ENCODE measurements at regions not wholly inside any gene's neighbourhood (a gene's known extent, or its start where the extent isn't known, plus 50 kb on each side); places are given as distances from the start of the nearest gene placed in this dataset.

GRCh38 chr6:4506792-4507191 lies 269.4 kb upstream of the CDYL start:
- Histone ChIP-seq H3K27me3 (ENCODE audit: insufficient read depth, low read depth, low read length) (no peaks in the 10 kb centered on the region), H3K9ac (ENCODE audit: low read length) (no peak overlapping the region), H3K79me2 (replicated peaks; ENCODE audit: insufficient read depth, low read length) (no peaks in the 10 kb centered on the region), H4K20me1 (ENCODE audit: insufficient read depth) (no peaks in the 10 kb centered on the region), H3K4me3 (ENCODE audit: low read length) (no peak overlapping the region), H3K27ac (ENCODE audit: low read length) (no peak overlapping the region), H3K4me2 (ENCODE audit: low read length) (no peak overlapping the region), H3K36me3 (ENCODE audit: insufficient read depth, low read length) (no peaks in the 10 kb centered on the region), H3K9me2 (ENCODE audit: insufficient read depth, low read length) (no peaks in the 10 kb centered on the region), H2AFZ (ENCODE audit: low read depth, low read length) (no peak overlapping the region), H3F3A (ENCODE audit: insufficient read depth, low read length, poor library complexity, severe bottlenecking) (no peaks in the 10 kb centered on the region), H3K9me3 (ENCODE audit: low read length) (no peaks in the 10 kb centered on the region)
- TF ChIP-seq POLR2AphosphoS5 (IDR thresholded peaks at IDR 0.05): no peak
- TF ChIP-seq EP300 (conservative IDR thresholded peaks at IDR 0.05; ENCODE audit: poor library complexity, severe bottlenecking): no peak
- TF ChIP-seq RAD21 (conservative IDR thresholded peaks at IDR 0.05): no peak
- TF ChIP-seq SMC3 (conservative IDR thresholded peaks at IDR 0.05; ENCODE audit: poor library complexity): no peak
- TF ChIP-seq TAF1 (IDR thresholded peaks at IDR 0.05; ENCODE audit: low read depth): no peak
- TF ChIP-seq REST (IDR thresholded peaks at IDR 0.05; ENCODE audit: borderline replicate concordance): no peak
- TF ChIP-seq EZH2 (IDR thresholded peaks at IDR 0.05; ENCODE audit: borderline replicate concordance, insufficient read depth, low read length, poor library complexity, severe bottlenecking): no peak
- TF ChIP-seq, protein P1, sequence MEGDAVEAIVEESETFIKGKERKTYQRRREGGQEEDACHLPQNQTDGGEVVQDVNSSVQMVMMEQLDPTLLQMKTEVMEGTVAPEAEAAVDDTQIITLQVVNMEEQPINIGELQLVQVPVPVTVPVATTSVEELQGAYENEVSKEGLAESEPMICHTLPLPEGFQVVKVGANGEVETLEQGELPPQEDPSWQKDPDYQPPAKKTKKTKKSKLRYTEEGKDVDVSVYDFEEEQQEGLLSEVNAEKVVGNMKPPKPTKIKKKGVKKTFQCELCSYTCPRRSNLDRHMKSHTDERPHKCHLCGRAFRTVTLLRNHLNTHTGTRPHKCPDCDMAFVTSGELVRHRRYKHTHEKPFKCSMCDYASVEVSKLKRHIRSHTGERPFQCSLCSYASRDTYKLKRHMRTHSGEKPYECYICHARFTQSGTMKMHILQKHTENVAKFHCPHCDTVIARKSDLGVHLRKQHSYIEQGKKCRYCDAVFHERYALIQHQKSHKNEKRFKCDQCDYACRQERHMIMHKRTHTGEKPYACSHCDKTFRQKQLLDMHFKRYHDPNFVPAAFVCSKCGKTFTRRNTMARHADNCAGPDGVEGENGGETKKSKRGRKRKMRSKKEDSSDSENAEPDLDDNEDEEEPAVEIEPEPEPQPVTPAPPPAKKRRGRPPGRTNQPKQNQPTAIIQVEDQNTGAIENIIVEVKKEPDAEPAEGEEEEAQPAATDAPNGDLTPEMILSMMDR (IDR thresholded peaks at IDR 0.05; ENCODE audit: poor library complexity, severe bottlenecking): no peak
- no peak for TF ChIP-seq MXI1 (conservative IDR thresholded peaks at IDR 0.05; ENCODE audit: poor library complexity, severe bottlenecking)

GRCh38 chr6:4506223-4506622 lies 270.0 kb upstream of the CDYL start:
- H3K9me3 ChIP-seq (ENCODE audit: low read length): no peaks in the 10 kb centered on the region
- no peaks in the 10 kb centered on the region for H3K9me2 ChIP-seq (ENCODE audit: insufficient read depth, low read length)
- H3K4me2 ChIP-seq (ENCODE audit: low read length): no peak overlapping the region
- no peaks in the 10 kb centered on the region for H3K79me2 ChIP-seq (replicated peaks; ENCODE audit: insufficient read depth, low read length)
- H4K20me1 ChIP-seq (ENCODE audit: insufficient read depth): no peaks in the 10 kb centered on the region
- H3F3A ChIP-seq (ENCODE audit: insufficient read depth, low read length, poor library complexity, severe bottlenecking): no peaks in the 10 kb centered on the region
- H3K4me3 ChIP-seq (ENCODE audit: low read length): no peak overlapping the region
- H3K9ac ChIP-seq (ENCODE audit: low read length): no peak overlapping the region
- H3K27me3 ChIP-seq (ENCODE audit: insufficient read depth, low read depth, low read length): no peaks in the 10 kb centered on the region
- H3K27ac ChIP-seq (ENCODE audit: low read length): no peak overlapping the region
- H2AFZ ChIP-seq (ENCODE audit: low read depth, low read length): no peak overlapping the region
- TF ChIP-seq MXI1 (conservative IDR thresholded peaks at IDR 0.05; ENCODE audit: poor library complexity, severe bottlenecking) (no peak), REST (IDR thresholded peaks at IDR 0.05; ENCODE audit: borderline replicate concordance) (no peak), EZH2 (IDR thresholded peaks at IDR 0.05; ENCODE audit: borderline replicate concordance, insufficient read depth, low read length, poor library complexity, severe bottlenecking) (no peak), POLR2AphosphoS5 (IDR thresholded peaks at IDR 0.05) (no peak), TAF1 (IDR thresholded peaks at IDR 0.05; ENCODE audit: low read depth) (no peak), SMC3 (conservative IDR thresholded peaks at IDR 0.05; ENCODE audit: poor library complexity) (no peak), EP300 (conservative IDR thresholded peaks at IDR 0.05; ENCODE audit: poor library complexity, severe bottlenecking) (no peak), RAD21 (conservative IDR thresholded peaks at IDR 0.05) (no peak)
- TF ChIP-seq, protein P1 (IDR thresholded peaks at IDR 0.05; ENCODE audit: poor library complexity, severe bottlenecking): no peak
- no peaks in the 10 kb centered on the region for H3K36me3 ChIP-seq (ENCODE audit: insufficient read depth, low read length)
